GM12891 (cell line): ENCODE measurements at regions not wholly inside any gene's neighbourhood (a gene's known extent, or its start where the extent isn't known, plus 50 kb on each side); places are given as distances from the start of the nearest gene placed in this dataset.

Source experiments
- PAX5 ChIP-seq: IDR thresholded peaks from 2 replicates; pipeline ENCODE4 v1.6.1; 2011; ENCODE audit warnings: low read length, moderate library complexity, mild to moderate bottlenecking; ENCODE audit not compliant: insufficient read depth, severe bottlenecking
- POLR2A ChIP-seq: IDR thresholded peaks from 2 replicates; pipeline ENCODE4 v1.6.1; 2011; ENCODE audit warnings: low read depth, low read length, control low read depth
- POLR2AphosphoS5 ChIP-seq: IDR thresholded peaks from 2 replicates; pipeline ENCODE4 v1.6.1; 2011; ENCODE audit warnings: low read depth, low read length, control low read depth

- TF ChIP-seq PAX5 (no peak), POLR2A (no peak), POLR2AphosphoS5 (no peak)
Observed at GRCh38 chr2:34737146-34737545, 1138.0 kb upstream of the FAM98A start.
